GM12878 (cell line): ENCODE measurements at regions not wholly inside any gene's neighbourhood (a gene's known extent, or its start where the extent isn't known, plus 50 kb on each side); places are given as distances from the start of the nearest gene placed in this dataset.
"Not testable (repeated sequence)": the region's sequence is repeated elsewhere in the genome, so short reads cannot be mapped to it uniquely, and the experiment has no call there.

Experiments used
- ATAC-seq: fragments of 200-7000 bp; cut with Tn5 transposase; 3 replicates; pipeline ENCODE4 v1.9.1; 2020; ENCODE audit warnings: mild to moderate bottlenecking, moderate library complexity
- BruUV-seq: library from RNA; stranded (reverse); fragments of 400-500 nt; replicated peaks from 2 replicates; lab custom pipeline; 2021; lab: Mats Ljungman, UMichigan
- CTCF ChIA-PET: fragments of 300-600 bp; sonication (Branson Sonifier 250); formaldehyde crosslinking; extraction: SDS; loops from one replicate; lab custom pipeline; 2021; ENCODE audit warnings: inconsistent platforms; lab: Yijun Ruan, JAX
- POLR2A ChIA-PET: fragments of 350-600 bp; formaldehyde crosslinking; extraction: SDS; loops from one replicate; lab custom pipeline; 2021; ENCODE audit warnings: inconsistent platforms; lab: Charles Lee
- RAD21 ChIA-PET: fragments of 300-600 bp; sonication (Branson Sonifier 250); formaldehyde crosslinking; loops from one replicate; lab custom pipeline; 2023; ENCODE audit warnings: antibody characterized with exemption; ENCODE audit not compliant: unreplicated experiment; lab: Charles Lee
- SMC1A ChIA-PET: fragments of 300-600 bp; sonication (Branson Sonifier 250); formaldehyde crosslinking; loops from one replicate; lab custom pipeline; 2023; ENCODE audit not compliant: unreplicated experiment, uncharacterized antibody; lab: Charles Lee
- DNase-seq: peaks from one replicate; pipeline ENCODE4 v3.0.0-alpha.2; 2011; ENCODE audit warnings: low read depth, low spot score
- FAIRE-seq: peaks from 3 replicates; lab custom pipeline; 2011; peaks lifted over from hg19 to GRCh38; lab: Jason Lieb, UNC
- H2AFZ ChIP-seq: 2 replicates; pipeline ENCODE4 v1.6.0; 2011; ENCODE audit warnings: low read depth, low read length, control low read depth; ENCODE audit not compliant: control insufficient read depth
- H3K27ac ChIP-seq: 2 replicates; pipeline ENCODE4 v1.5.1; 2011; ENCODE audit warnings: control low read depth; ENCODE audit not compliant: control insufficient read depth, insufficient read depth
- H3K27me3 ChIP-seq, 2 experiments: replicated peaks in 1 of 2; 2 replicates each; pipeline versions ENCODE4 v1.6.0 to v1.6.1; 2011; ENCODE audit warnings: low read length in 1 of 2; ENCODE audit not compliant: control insufficient read depth in 2 of 2, insufficient read depth in 2 of 2
- H3K36me3 ChIP-seq, 2 experiments: 2 replicates each; pipeline ENCODE4 v1.5.1; 2011; ENCODE audit warnings: low read length in 1 of 2; ENCODE audit not compliant: control insufficient read depth in 2 of 2, insufficient read depth in 2 of 2
- H3K4me1 ChIP-seq: 2 replicates; pipeline ENCODE4 v1.6.1; 2011; ENCODE audit warnings: mild to moderate bottlenecking, low read length, moderate library complexity, mixed read lengths; ENCODE audit not compliant: control insufficient read depth, insufficient read depth
- H3K4me2 ChIP-seq: 2 replicates; pipeline ENCODE4 v1.6.0; 2011; ENCODE audit warnings: control low read depth; ENCODE audit not compliant: control insufficient read depth, insufficient read depth
- H3K4me3 ChIP-seq: fragments of 200-600 bp; sonication (generic); 2 replicates; pipeline ENCODE4 v1.5.1; 2016
- H3K79me2 ChIP-seq: 2 replicates; pipeline ENCODE4 v1.6.0; 2011; ENCODE audit warnings: low read length; ENCODE audit not compliant: control insufficient read depth, insufficient read depth
- H3K9ac ChIP-seq: 2 replicates; pipeline ENCODE4 v1.8.0; 2011; ENCODE audit warnings: low read length, control low read depth, mixed read lengths; ENCODE audit not compliant: control insufficient read depth, insufficient read depth
- H3K9me3 ChIP-seq: replicated peaks from 3 replicates; pipeline ENCODE4 v1.5.1; 2011; ENCODE audit warnings: mild to moderate bottlenecking, low read length; ENCODE audit not compliant: control insufficient read depth, insufficient read depth
- H4K20me1 ChIP-seq: 2 replicates; pipeline ENCODE4 v1.6.0; 2011; ENCODE audit not compliant: control insufficient read depth, insufficient read depth
- WGBS: methylation state at CpG from one replicate; pipeline ENCODE4 v1.1.6; 2016; ENCODE audit warnings: low lambda C conversion rate; ENCODE audit not compliant: insufficient replicate concordance, insufficient coverage; ENCODE audit errors: missing lambda C conversion rate; 5-methylcytosine and 5-hydroxymethylcytosine counted together
- in situ Hi-C: fragments of 300-500 bp; cut with MboI; formaldehyde crosslinking; loops from 9 replicates; pipeline ENCODE4 v1.14.3; 2018; ENCODE audit warnings: mixed read lengths
- intact Hi-C: fragments of 100-400 bp; cut with micrococcal nuclease; formaldehyde crosslinking; loops from one replicate; pipeline ENCODE4 v1.14.2; 2022; ENCODE audit not compliant: unreplicated experiment

GRCh38 chr7:76838357-76838756 lies 193.8 kb downstream of the SPDYE17 start:
- H3K4me2 ChIP-seq, H3K27ac ChIP-seq, H4K20me1 ChIP-seq, CTCF ChIA-PET, BruUV-seq, ATAC-seq, H3K9ac ChIP-seq, FAIRE-seq, H2AFZ ChIP-seq, DNase-seq, intact Hi-C loops, SMC1A ChIA-PET, H3K4me1 ChIP-seq, RAD21 ChIA-PET, H3K36me3 ChIP-seq, POLR2A ChIA-PET, H3K4me3 ChIP-seq, in situ Hi-C loops, H3K27me3 ChIP-seq, H3K79me2 ChIP-seq, H3K9me3 ChIP-seq: not testable (repeated sequence)
- WGBS: 25% methylated on average over 1 of the region's 1 CpG

- FAIRE-seq, H3K79me2 ChIP-seq, CTCF ChIA-PET, DNase-seq, H3K4me2 ChIP-seq, ATAC-seq, H4K20me1 ChIP-seq, H3K36me3 ChIP-seq, H3K4me1 ChIP-seq, POLR2A ChIA-PET, intact Hi-C loops, H3K9me3 ChIP-seq, SMC1A ChIA-PET, BruUV-seq, in situ Hi-C loops, H3K27me3 ChIP-seq, H3K4me3 ChIP-seq, H3K27ac ChIP-seq, RAD21 ChIA-PET, H2AFZ ChIP-seq, H3K9ac ChIP-seq: not testable (repeated sequence)
- 80% methylated on average over 3 of the region's 3 CpGs for WGBS
These were observed 202.2 kb upstream of the POMZP3 start for GRCh38 chr7:76829233-76829632.

- H3K27ac ChIP-seq, H3K4me1 ChIP-seq, SMC1A ChIA-PET, POLR2A ChIA-PET, H3K4me3 ChIP-seq, H3K9ac ChIP-seq, H3K9me3 ChIP-seq, H2AFZ ChIP-seq, ATAC-seq, H4K20me1 ChIP-seq, H3K27me3 ChIP-seq, H3K36me3 ChIP-seq, H3K4me2 ChIP-seq, FAIRE-seq, BruUV-seq, DNase-seq, CTCF ChIA-PET, H3K79me2 ChIP-seq, in situ Hi-C loops, RAD21 ChIA-PET, intact Hi-C loops: not testable (repeated sequence)
- WGBS: 82% methylated on average over 4 of the region's 4 CpGs
These were observed 199.1 kb upstream of the POMZP3 start for GRCh38 chr7:76826181-76826580.

GRCh38 chr7:76809856-76810255 lies 182.8 kb upstream of the POMZP3 start:
- intact Hi-C loops, H3K4me1 ChIP-seq, H3K27ac ChIP-seq, BruUV-seq, POLR2A ChIA-PET, H3K27me3 ChIP-seq, in situ Hi-C loops, H3K9ac ChIP-seq, CTCF ChIA-PET, H3K79me2 ChIP-seq, SMC1A ChIA-PET, H3K4me3 ChIP-seq, H3K9me3 ChIP-seq, DNase-seq, FAIRE-seq, H3K36me3 ChIP-seq, H2AFZ ChIP-seq, ATAC-seq, H4K20me1 ChIP-seq, H3K4me2 ChIP-seq, RAD21 ChIA-PET: not testable (repeated sequence)
- 83% methylated on average over 4 of the region's 4 CpGs for WGBS
